Upper lobe of left lung (tissue), 6 donors: ENCODE measurements at regions not wholly inside any gene's neighbourhood (a gene's known extent, or its start where the extent isn't known, plus 50 kb on each side); places are given as distances from the start of the nearest gene placed in this dataset.
A peak's percentile ranks its signal among the peaks of the same experiment; 100 is the strongest.

Source experiments
- ATAC-seq, 2 donors: fragments of 200-7000 bp; cut with Tn5 transposase; one replicate each; pipeline ENCODE4 v1.9.1; 2022; ENCODE audit warnings: mild to moderate bottlenecking in 2 of 2, moderate library complexity in 2 of 2; ENCODE audit not compliant: low FRiP score in 2 of 2
- DNase-seq, 2 donors: peaks; one replicate each; pipeline ENCODE4 v3.0.0-alpha.2; 2019 to 2020
- H3K27ac ChIP-seq, 4 donors: fragments of 200-600 bp; sonication (generic); one replicate each; pipeline ENCODE4 v1.5.1; 2016 to 2019
- H3K27me3 ChIP-seq, 4 donors: fragments of 200-600 bp; sonication (generic); one replicate each; pipeline ENCODE4 v1.5.1; 2017 to 2019
- H3K36me3 ChIP-seq, 4 donors: fragments of 200-600 bp; sonication (generic); one replicate each; pipeline ENCODE4 v1.5.1; 2016 to 2019
- H3K4me1 ChIP-seq, 4 donors: fragments of 200-600 bp; sonication (generic); one replicate each; pipeline ENCODE4 v1.5.1; 2018 to 2019
- H3K4me3 ChIP-seq, 4 donors: fragments of 200-600 bp; sonication (generic); one replicate each; pipeline ENCODE4 v1.5.1; 2017 to 2019; ENCODE audit warnings: mild to moderate bottlenecking in 2 of 4, moderate library complexity in 1 of 4
- H3K9me3 ChIP-seq, 4 donors: fragments of 200-600 bp; sonication (generic); one replicate each; pipeline ENCODE4 v1.5.1; 2018 to 2019
- CTCF ChIP-seq, 6 experiments: fragments of 450-650 bp in 4 of 6; fragments of 200-600 bp in 2 of 6; sonication (generic) in 2 of 6; IDR thresholded peaks; one replicate each; pipeline ENCODE4 v1.5.1; 2016 to 2019; ENCODE audit warnings: antibody characterized with exemption in 6 of 6
- EP300 ChIP-seq, 4 donors: sonication (generic); formaldehyde crosslinking; IDR thresholded peaks; one replicate each; pipeline ENCODE4 v1.5.1; 2017; ENCODE audit warnings: antibody characterized with exemption in 4 of 4, control low read depth in 2 of 4
- POLR2A ChIP-seq, 4 donors: fragments of 450-650 bp; IDR thresholded peaks; one replicate each; pipeline ENCODE4 v1.5.1; 2016 to 2017; ENCODE audit warnings: antibody characterized with exemption in 4 of 4, mild to moderate bottlenecking in 2 of 4
- POLR2AphosphoS5 ChIP-seq, 2 donors: sonication (generic); formaldehyde crosslinking; IDR thresholded peaks; one replicate each; pipeline ENCODE4 v1.5.1; 2017; ENCODE audit warnings: antibody characterized with exemption in 2 of 2
- WGBS, 2 donors: methylation state at CpG; one replicate each; pipeline ENCODE4 v1.1.5; 2017 to 2018; 5-methylcytosine and 5-hydroxymethylcytosine counted together
- donor health status: DM: no; HTN: no; CAD: no; lungs with moderate emphysema.
- donor health status: DM: no; HTN: yes; CAD: no; lungs with severe emphysema.

GRCh38 chr18:78546281-78546680 is 433.3 kb upstream of the SALL3 start:
- Histone ChIP-seq H3K4me3 (no peak overlapping the region), H3K27me3 (no peaks in the 10 kb centered on the region), H3K36me3 (no peaks in the 10 kb centered on the region), H3K9me3 (no peaks in the 10 kb centered on the region), H3K27ac (no peak overlapping the region), H3K4me1 (peaks cover 8 to 13% (median 10%) of the 10 kb centered on the region in 4 donors)
- 68 to 73% methylated on average over 5 of the region's 5 CpGs for WGBS, 2 donors
- no peak for DNase-seq
- TF ChIP-seq POLR2AphosphoS5 (IDR thresholded peaks at IDR 0.05), result no peak
- no peak for ATAC-seq

DNA sequence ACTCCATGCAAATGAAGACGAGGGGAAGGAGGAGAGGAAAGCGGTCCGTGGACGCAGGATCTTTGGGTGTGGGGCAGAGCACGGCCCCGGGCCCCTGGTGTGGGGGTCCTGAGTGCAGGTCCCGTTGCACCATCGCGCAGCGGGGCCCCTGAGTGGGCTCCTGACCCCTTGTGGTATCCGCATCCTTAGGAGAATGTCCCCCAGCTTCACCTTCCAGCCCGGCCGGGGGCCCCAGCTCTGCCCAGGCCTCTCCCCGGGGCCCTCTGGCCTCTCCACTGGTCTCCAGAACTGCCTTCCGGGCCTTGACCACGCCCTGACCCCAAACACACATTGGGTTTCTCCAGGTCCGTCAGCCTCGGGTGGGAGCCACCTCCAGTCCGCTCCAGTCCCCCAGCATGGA is 431.8 kb upstream of the SALL3 start:
- H3K27me3 ChIP-seq, result no peaks in the 10 kb centered on the region
- H3K27ac ChIP-seq, result no peak overlapping the region
- TF ChIP-seq POLR2AphosphoS5 (IDR thresholded peaks at IDR 0.05) (no peak), CTCF (IDR thresholded peaks at IDR 0.05) (no peak), POLR2A (IDR thresholded peaks at IDR 0.05) (no peak), EP300 (IDR thresholded peaks at IDR 0.05) (no peak)
- peaks cover 0 to 6% (median under 1%) of the 10 kb centered on the region in 4 donors for H3K4me1 ChIP-seq
- 87 to 93% methylated on average over 12 to 19 of the region's 19 CpGs for WGBS, 2 donors
- peak; percentile 8 to 28 for ATAC-seq
- H3K4me3 ChIP-seq, result no peak overlapping the region
- H3K9me3 ChIP-seq, result no peaks in the 10 kb centered on the region
- no peaks in the 10 kb centered on the region for H3K36me3 ChIP-seq
- DNase-seq, result peak in 1 of 2 donors; percentile 75

- H3K9me3 ChIP-seq, result no peaks in the 10 kb centered on the region
- no peak overlapping the region for H3K27ac ChIP-seq
- no peaks in the 10 kb centered on the region for H3K36me3 ChIP-seq
- peak; percentile 31 to 49 for ATAC-seq
- peak in 1 of 2 donors; percentile 64 for DNase-seq
- TF ChIP-seq EP300 (IDR thresholded peaks at IDR 0.05) (no peak), POLR2A (IDR thresholded peaks at IDR 0.05) (no peak), CTCF (IDR thresholded peaks at IDR 0.05) (no peak), POLR2AphosphoS5 (IDR thresholded peaks at IDR 0.05) (no peak)
- WGBS, 2 donors, result 88 to 94% methylated on average over 23 to 30 of the region's 30 CpGs
- H3K27me3 ChIP-seq, result no peaks in the 10 kb centered on the region
- H3K4me1 ChIP-seq, result no peaks in the 10 kb centered on the region
- H3K4me3 ChIP-seq, result no peak overlapping the region
Measured at GRCh38 chr18:78548261-78549058, 431.2 kb upstream of the SALL3 start.

- WGBS, 2 donors, result 87 to 90% methylated on average over 8 of the region's 8 CpGs
- H3K4me3 ChIP-seq, result no peak overlapping the region
- ATAC-seq (peak in 1 of 2 donors; percentile 16), DNase-seq (no peak)
- TF ChIP-seq CTCF (IDR thresholded peaks at IDR 0.05), result no peak
- no peak for TF ChIP-seq POLR2A (IDR thresholded peaks at IDR 0.05)
- TF ChIP-seq EP300 (IDR thresholded peaks at IDR 0.05), result no peak
- no peak for TF ChIP-seq POLR2AphosphoS5 (IDR thresholded peaks at IDR 0.05)
- no peaks in the 10 kb centered on the region for H3K27me3 ChIP-seq
- no peak overlapping the region for H3K27ac ChIP-seq
- H3K36me3 ChIP-seq, result no peaks in the 10 kb centered on the region
- peaks cover 0 to 7% (median 4%) of the 10 kb centered on the region in 4 donors for H3K9me3 ChIP-seq
- H3K4me1 ChIP-seq, result no peaks in the 10 kb centered on the region
Measured at GRCh38 chr18:78549971-78550370, 429.6 kb upstream of the SALL3 start.

- no peak for TF ChIP-seq EP300 (IDR thresholded peaks at IDR 0.05)
- no peak for TF ChIP-seq CTCF (IDR thresholded peaks at IDR 0.05)
- TF ChIP-seq POLR2AphosphoS5 (IDR thresholded peaks at IDR 0.05), result no peak
- TF ChIP-seq POLR2A (IDR thresholded peaks at IDR 0.05), result no peak
- 90 to 92% methylated on average over 7 to 13 of the region's 13 CpGs for WGBS, 2 donors
Measured at GRCh38 chr18:78554944-78555608, 424.5 kb upstream of the SALL3 start.

More at GRCh38 chr18:78554944-78555608, 424.5 kb upstream of the SALL3 start:
- no peak for DNase-seq
- Histone ChIP-seq H3K27me3 (no peaks in the 10 kb centered on the region), H3K9me3 (peaks cover 0 to 11% (median 7%) of the 10 kb centered on the region in 4 donors), H3K4me3 (no peak overlapping the region), H3K36me3 (no peaks in the 10 kb centered on the region), H3K4me1 (no peaks in the 10 kb centered on the region), H3K27ac (no peak overlapping the region)
- no peak for ATAC-seq
